CD8-positive, alpha-beta memory T cell (primary cell): ENCODE measurements at regions not wholly inside any gene's neighbourhood (a gene's known extent, or its start where the extent isn't known, plus 50 kb on each side); places are given as distances from the start of the nearest gene placed in this dataset.

ENCODE experiments used
- CTCF ChIA-PET: fragments of 350-600 bp; sonication (Branson Sonifier 250); formaldehyde crosslinking; loops from one replicate; lab custom pipeline; 2021; ENCODE audit warnings: antibody characterized with exemption; lab: Charles Lee
- POLR2A ChIA-PET: fragments of 350-600 bp; sonication (Branson Sonifier 250); formaldehyde crosslinking; loops from one replicate; lab custom pipeline; 2021; ENCODE audit warnings: antibody characterized with exemption; lab: Charles Lee
- DNase-seq, 5 donors: peaks; one replicate each; pipeline versions ENCODE4 v3.0.0 to v3.0.0-alpha.2; 2020 to 2022; ENCODE audit warnings: mixed read lengths in 1 of 5
- H3K27ac ChIP-seq: one replicate; pipeline ENCODE4 v1.7.0; 2013; ENCODE audit warnings: low read depth, mild to moderate bottlenecking, low read length, moderate library complexity
- H3K27me3 ChIP-seq: 2 replicates; pipeline ENCODE4 v1.7.0; 2013; ENCODE audit warnings: low read length, mild to moderate bottlenecking; ENCODE audit not compliant: insufficient read depth, poor library complexity, severe bottlenecking
- H3K36me3 ChIP-seq: 2 replicates; pipeline ENCODE4 v1.7.0; 2013; ENCODE audit warnings: mild to moderate bottlenecking, low read length, moderate library complexity; ENCODE audit not compliant: insufficient read depth
- H3K4me1 ChIP-seq: 2 replicates; pipeline ENCODE4 v1.7.0; 2013; ENCODE audit warnings: mild to moderate bottlenecking, low read length, moderate library complexity; ENCODE audit not compliant: insufficient read depth
- H3K4me3 ChIP-seq: 2 replicates; pipeline ENCODE4 v1.7.0; 2013; ENCODE audit warnings: mild to moderate bottlenecking, low read length
- H3K9me3 ChIP-seq: 2 replicates; pipeline ENCODE4 v1.7.0; 2013; ENCODE audit warnings: mild to moderate bottlenecking, low read length
- H3K27ac Mint-ChIP-seq, 8 donors: one replicate each; pipeline ENCODE4 v1.8.0; 2020 to 2021; ENCODE audit warnings: mixed read lengths in 8 of 8, mild to moderate bottlenecking in 6 of 8, inconsistent platforms in 3 of 8, moderate library complexity in 3 of 8
- H3K27me3 Mint-ChIP-seq, 2 donors: one replicate each; pipeline ENCODE4 v1.8.0; 2020 to 2021; ENCODE audit warnings: mixed read lengths in 2 of 2, mild to moderate bottlenecking in 1 of 2, moderate library complexity in 1 of 2
- H3K36me3 Mint-ChIP-seq, 3 donors: one replicate each; pipeline ENCODE4 v1.8.0; 2020 to 2021; ENCODE audit warnings: mixed read lengths in 3 of 3, inconsistent platforms in 1 of 3, mild to moderate bottlenecking in 1 of 3
- H3K4me1 Mint-ChIP-seq, 3 donors: one replicate each; pipeline ENCODE4 v1.8.0; 2020 to 2021; ENCODE audit warnings: mixed read lengths in 3 of 3, inconsistent platforms in 1 of 3, mild to moderate bottlenecking in 1 of 3
- H3K4me3 Mint-ChIP-seq, 7 donors: one replicate each; pipeline ENCODE4 v1.8.0; 2020 to 2021; ENCODE audit warnings: mixed read lengths in 7 of 7, mild to moderate bottlenecking in 6 of 7, moderate library complexity in 4 of 7, inconsistent platforms in 2 of 7
- H3K9me3 Mint-ChIP-seq, 5 donors: one replicate each; pipeline ENCODE4 v1.8.0; 2020 to 2022; ENCODE audit warnings: mixed read lengths in 5 of 5, mild to moderate bottlenecking in 3 of 5, moderate library complexity in 2 of 5, inconsistent platforms in 1 of 5

DNA sequence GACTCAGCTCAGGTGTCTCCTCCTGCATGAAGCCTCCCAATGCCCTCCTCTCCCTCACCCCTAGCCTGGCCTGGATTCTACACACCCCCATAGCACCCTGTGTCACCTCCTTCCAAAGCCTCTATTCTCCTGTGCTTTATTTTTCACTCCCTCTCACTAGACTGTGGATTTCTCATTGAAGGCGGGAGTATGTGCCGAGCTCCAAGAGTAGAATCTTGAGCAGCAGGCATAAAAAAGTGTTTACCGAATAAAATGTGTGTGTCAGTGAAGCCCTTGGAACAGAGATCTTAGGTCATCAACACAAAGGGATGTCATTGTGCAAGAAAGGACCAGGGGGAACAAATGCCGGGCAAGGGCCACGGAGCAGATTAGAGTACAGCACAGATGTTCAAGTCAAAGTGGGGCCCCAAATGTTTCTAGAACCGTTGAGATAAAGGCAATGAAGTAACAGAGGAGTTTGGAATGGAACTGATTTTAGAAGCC is 106.1 kb upstream of the TMEM170B start:
- H3K27me3 ChIP-seq: no peaks in the 10 kb centered on the region
- H3K9me3 Mint-ChIP-seq: no peaks in the 10 kb centered on the region
- H3K4me3 Mint-ChIP-seq: no peak overlapping the region
- no peaks in the 10 kb centered on the region for H3K9me3 ChIP-seq
- H3K4me3 ChIP-seq: no peak overlapping the region
- peaks cover 17 to 19% (median 18%) of the 10 kb centered on the region in 3 donors for H3K4me1 Mint-ChIP-seq
- H3K36me3 Mint-ChIP-seq: no peaks in the 10 kb centered on the region
- no peaks in the 10 kb centered on the region for H3K4me1 ChIP-seq
- H3K27me3 Mint-ChIP-seq: no peaks in the 10 kb centered on the region
- H3K36me3 ChIP-seq: no peaks in the 10 kb centered on the region
- no peak for DNase-seq
- H3K27ac ChIP-seq: no peak overlapping the region
- H3K27ac Mint-ChIP-seq: no peak overlapping the region
- CTCF ChIA-PET: no interaction called here
- POLR2A ChIA-PET: no interaction called here

DNA sequence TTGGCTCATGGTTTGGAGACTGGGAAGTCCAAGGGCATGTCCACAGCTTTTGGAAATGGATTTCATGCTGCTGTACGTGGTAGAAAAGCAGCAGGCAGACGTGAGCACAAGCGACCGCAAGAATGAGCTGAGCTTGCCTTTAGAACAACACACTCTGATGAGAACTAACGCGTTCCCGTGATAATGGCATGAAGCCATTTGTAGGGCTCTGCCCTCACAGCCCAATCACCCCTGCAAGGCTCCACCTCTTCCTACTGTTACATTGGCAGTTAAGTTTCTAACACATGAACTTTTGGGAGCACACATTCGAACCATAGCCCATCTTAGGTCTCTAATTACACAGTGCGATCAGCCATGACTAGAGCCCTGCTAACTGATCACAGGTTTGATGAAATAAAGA is 107.5 kb upstream of the TMEM170B start:
- peaks cover 17 to 19% (median 18%) of the 10 kb centered on the region in 3 donors for H3K4me1 Mint-ChIP-seq
- ChIA-PET CTCF (no interaction called here), POLR2A (no interaction called here)
- Histone ChIP-seq H3K36me3 (no peaks in the 10 kb centered on the region), H3K27me3 (no peaks in the 10 kb centered on the region), H3K27ac (no peak overlapping the region), H3K9me3 (no peaks in the 10 kb centered on the region), H3K4me3 (no peak overlapping the region), H3K4me1 (no peaks in the 10 kb centered on the region)
- H3K27me3 Mint-ChIP-seq: no peaks in the 10 kb centered on the region
- no peaks in the 10 kb centered on the region for H3K36me3 Mint-ChIP-seq
- H3K4me3 Mint-ChIP-seq: no peak overlapping the region
- no peak overlapping the region for H3K27ac Mint-ChIP-seq
- DNase-seq: no peak
- no peaks in the 10 kb centered on the region for H3K9me3 Mint-ChIP-seq

- Histone ChIP-seq H3K27me3 (no peaks in the 10 kb centered on the region), H3K9me3 (no peaks in the 10 kb centered on the region), H3K36me3 (no peaks in the 10 kb centered on the region), H3K4me1 (no peaks in the 10 kb centered on the region), H3K4me3 (no peak overlapping the region), H3K27ac (no peak overlapping the region)
- peak overlapping the region in 3 of 8 donors; percentile 0 to 7 (median 5) for H3K27ac Mint-ChIP-seq
- POLR2A ChIA-PET: no interaction called here
- H3K4me1 Mint-ChIP-seq: peaks cover 17 to 19% (median 18%) of the 10 kb centered on the region in 3 donors
- no peak for DNase-seq
- H3K36me3 Mint-ChIP-seq: no peaks in the 10 kb centered on the region
- H3K9me3 Mint-ChIP-seq: no peaks in the 10 kb centered on the region
- no peaks in the 10 kb centered on the region for H3K27me3 Mint-ChIP-seq
- H3K4me3 Mint-ChIP-seq: no peak overlapping the region
- CTCF ChIA-PET: interaction anchor here (1.4 kb wide), 1 partner anchor 10 kb away, joined by 3 read pairs; no protein-coding TSS in a partner anchor
Observed at GRCh38 chr6:11429577-11429976, 108.0 kb upstream of the TMEM170B start.

DNA sequence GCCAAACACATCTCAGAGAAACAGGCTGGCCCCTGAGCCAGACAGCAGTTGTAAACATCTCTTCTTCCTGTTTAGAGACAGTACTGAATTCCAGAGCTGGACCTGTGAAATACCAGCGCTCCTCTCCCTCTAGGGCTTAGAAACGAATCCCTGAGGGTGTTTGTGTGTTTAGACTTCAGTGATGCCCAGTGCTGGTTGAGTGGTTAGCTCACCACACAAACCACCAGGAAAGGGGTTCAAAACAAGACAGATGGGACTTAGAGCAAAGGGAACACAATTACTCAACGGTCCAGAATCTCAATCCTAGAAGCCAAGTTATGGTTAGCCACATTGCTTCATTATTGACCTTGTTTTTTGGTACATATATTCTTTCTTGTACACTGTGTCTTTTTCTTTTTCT is 108.7 kb upstream of the TMEM170B start:
- H3K4me3 Mint-ChIP-seq: no peak overlapping the region
- no peaks in the 10 kb centered on the region for H3K9me3 Mint-ChIP-seq
- CTCF ChIA-PET: interaction anchor here (1.4 kb wide), 1 partner anchor 11 kb away, joined by 3 read pairs; no protein-coding TSS in a partner anchor
- peak overlapping the region in 2 of 8 donors; percentile 27 to 29 for H3K27ac Mint-ChIP-seq
- H3K27ac ChIP-seq: no peak overlapping the region
- H3K4me1 ChIP-seq: no peaks in the 10 kb centered on the region
- no peak for DNase-seq
- H3K36me3 ChIP-seq: no peaks in the 10 kb centered on the region
- no peaks in the 10 kb centered on the region for H3K27me3 ChIP-seq
- peaks cover 17 to 19% (median 18%) of the 10 kb centered on the region in 3 donors for H3K4me1 Mint-ChIP-seq
- POLR2A ChIA-PET: no interaction called here
- H3K9me3 ChIP-seq: no peaks in the 10 kb centered on the region
- H3K4me3 ChIP-seq: no peak overlapping the region
- no peaks in the 10 kb centered on the region for H3K36me3 Mint-ChIP-seq
- H3K27me3 Mint-ChIP-seq: no peaks in the 10 kb centered on the region

- H3K4me3 ChIP-seq: no peak overlapping the region
- Mint-ChIP-seq H3K27ac (peak overlapping the region in 6 of 8 donors; percentile 1 to 48 (median 28)), H3K4me1 (peaks cover 17 to 19% (median 18%) of the 10 kb centered on the region in 3 donors), H3K27me3 (no peaks in the 10 kb centered on the region), H3K9me3 (no peaks in the 10 kb centered on the region), H3K36me3 (no peaks in the 10 kb centered on the region), H3K4me3 (no peak overlapping the region)
- no peaks in the 10 kb centered on the region for H3K4me1 ChIP-seq
- no peaks in the 10 kb centered on the region for H3K36me3 ChIP-seq
- H3K9me3 ChIP-seq: no peaks in the 10 kb centered on the region
- DNase-seq: no peak
- ChIA-PET POLR2A (no interaction called here), CTCF (interaction anchor here (1.4 kb wide), 1 partner anchor 11 kb away, joined by 3 read pairs; no protein-coding TSS in a partner anchor)
- H3K27ac ChIP-seq: no peak overlapping the region
- H3K27me3 ChIP-seq: no peaks in the 10 kb centered on the region
Observed at GRCh38 chr6:11428371-11428770, 109.2 kb upstream of the TMEM170B start.

DNA sequence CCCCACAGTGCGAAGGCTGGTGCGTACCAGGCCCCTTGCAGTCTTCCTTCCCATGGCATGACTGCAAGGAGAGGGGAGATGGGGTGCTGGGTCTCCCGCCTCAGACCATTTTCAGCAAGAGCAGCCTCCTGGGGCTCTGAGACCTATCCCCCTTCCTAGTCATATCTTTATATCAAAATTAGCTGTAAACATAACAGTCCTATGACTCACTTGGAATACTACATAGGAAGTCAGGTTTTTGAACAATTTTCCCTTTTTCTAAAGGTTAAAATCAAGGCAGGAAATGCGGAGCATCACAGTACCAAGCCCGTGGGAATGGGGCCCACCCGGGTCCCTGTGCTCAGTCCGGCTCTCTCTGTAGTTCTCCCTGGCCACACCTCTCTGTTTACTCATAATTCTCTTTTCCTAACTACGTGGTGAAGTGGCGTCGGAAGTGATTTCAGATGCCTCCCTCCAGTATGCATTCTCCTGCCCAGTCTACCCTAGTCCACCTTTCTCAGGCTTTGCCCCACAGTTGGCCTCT is 109.8 kb upstream of the TMEM170B start:
- H3K27ac ChIP-seq: no peak overlapping the region
- Mint-ChIP-seq H3K4me3 (no peak overlapping the region), H3K27me3 (no peaks in the 10 kb centered on the region), H3K9me3 (no peaks in the 10 kb centered on the region), H3K36me3 (no peaks in the 10 kb centered on the region), H3K27ac (peak overlapping the region in 2 of 8 donors; percentile 29 to 48), H3K4me1 (peaks cover 17 to 19% (median 18%) of the 10 kb centered on the region in 3 donors)
- no peaks in the 10 kb centered on the region for H3K27me3 ChIP-seq
- ChIA-PET POLR2A (no interaction called here), CTCF (no interaction called here)
- no peaks in the 10 kb centered on the region for H3K36me3 ChIP-seq
- H3K9me3 ChIP-seq: no peaks in the 10 kb centered on the region
- DNase-seq: no peak
- no peak overlapping the region for H3K4me3 ChIP-seq
- H3K4me1 ChIP-seq: no peaks in the 10 kb centered on the region

DNA sequence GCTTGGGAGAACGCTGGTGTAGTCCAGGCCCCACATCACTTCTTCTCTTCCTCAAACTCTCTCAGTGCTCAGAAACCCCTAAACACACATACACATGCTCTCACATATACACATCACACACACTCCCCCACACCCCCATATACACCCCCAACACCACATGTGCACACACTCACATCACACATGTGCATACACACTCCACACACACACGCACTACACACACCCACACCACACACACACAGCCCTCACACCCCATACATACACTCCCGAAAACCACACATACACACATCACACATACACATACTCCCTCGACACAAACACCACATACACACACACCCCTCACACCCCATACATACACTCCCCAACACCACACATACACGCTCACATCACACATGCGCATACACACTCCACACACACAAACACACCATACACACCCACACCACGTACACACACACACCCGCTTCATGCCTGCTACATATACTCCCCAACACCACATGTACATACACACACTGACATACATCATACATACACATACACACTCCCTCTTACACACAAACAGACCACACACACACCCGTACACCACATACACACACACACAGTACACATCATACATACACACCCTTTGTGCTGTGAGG is 110.3 kb upstream of the TMEM170B start:
- H3K27me3 ChIP-seq: no peaks in the 10 kb centered on the region
- H3K9me3 Mint-ChIP-seq: no peaks in the 10 kb centered on the region
- no peaks in the 10 kb centered on the region for H3K4me1 ChIP-seq
- POLR2A ChIA-PET: no interaction called here
- CTCF ChIA-PET: no interaction called here
- no peaks in the 10 kb centered on the region for H3K9me3 ChIP-seq
- no peak overlapping the region for H3K27ac ChIP-seq
- no peaks in the 10 kb centered on the region for H3K36me3 ChIP-seq
- no peaks in the 10 kb centered on the region for H3K27me3 Mint-ChIP-seq
- no peak overlapping the region for H3K4me3 ChIP-seq
- no peak overlapping the region for H3K27ac Mint-ChIP-seq
- no peaks in the 10 kb centered on the region for H3K36me3 Mint-ChIP-seq
- peaks cover 17 to 19% (median 18%) of the 10 kb centered on the region in 3 donors for H3K4me1 Mint-ChIP-seq
- H3K4me3 Mint-ChIP-seq: no peak overlapping the region
- no peak for DNase-seq

DNA sequence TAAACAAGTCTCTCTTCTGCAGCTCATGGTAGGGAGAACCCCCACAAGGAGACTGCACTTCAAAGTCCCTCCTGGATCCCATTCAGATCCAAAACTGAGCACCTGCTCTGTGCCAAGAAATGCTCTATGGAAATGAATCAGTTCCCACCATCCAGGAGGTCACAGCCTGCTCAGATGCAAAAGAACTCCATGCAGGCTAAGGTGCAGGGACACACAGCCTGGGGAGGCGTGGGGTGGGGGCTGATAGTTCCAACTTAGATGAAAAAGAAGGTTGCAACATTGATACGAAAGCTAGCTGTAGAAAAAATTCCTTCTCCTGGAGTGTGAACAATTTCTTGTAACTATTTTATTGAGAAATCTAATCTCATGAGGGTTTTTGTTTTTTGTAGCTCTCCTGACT is 111.0 kb upstream of the TMEM170B start:
- Mint-ChIP-seq H3K27ac (no peak overlapping the region), H3K4me3 (no peak overlapping the region), H3K9me3 (no peaks in the 10 kb centered on the region), H3K4me1 (peaks cover 17 to 19% (median 18%) of the 10 kb centered on the region in 3 donors), H3K36me3 (no peaks in the 10 kb centered on the region), H3K27me3 (no peaks in the 10 kb centered on the region)
- H3K4me3 ChIP-seq: no peak overlapping the region
- no peaks in the 10 kb centered on the region for H3K36me3 ChIP-seq
- DNase-seq: no peak
- H3K27ac ChIP-seq: no peak overlapping the region
- H3K4me1 ChIP-seq: no peaks in the 10 kb centered on the region
- H3K9me3 ChIP-seq: no peaks in the 10 kb centered on the region
- ChIA-PET POLR2A (no interaction called here), CTCF (no interaction called here)
- no peaks in the 10 kb centered on the region for H3K27me3 ChIP-seq
